Mesendoderm (in vitro differentiated cells): ENCODE measurements at regions not wholly inside any gene's neighbourhood (a gene's known extent, or its start where the extent isn't known, plus 50 kb on each side); places are given as distances from the start of the nearest gene placed in this dataset.

Experiments
- DNase-seq: peaks from one replicate; pipeline ENCODE4 v3.0.0; 2013
- H2AK5ac ChIP-seq: 2 replicates; pipeline ENCODE4 v1.6.1; 2013; ENCODE audit warnings: low read length, inconsistent platforms
- H2BK120ac ChIP-seq: 2 replicates; pipeline ENCODE4 v1.6.1; 2013; ENCODE audit warnings: low read depth, mild to moderate bottlenecking, low read length, moderate library complexity, mixed read lengths
- H2BK15ac ChIP-seq: replicated peaks from 2 replicates; pipeline ENCODE4 v1.6.1; 2013; ENCODE audit warnings: low read depth, mild to moderate bottlenecking, moderate library complexity
- H2BK5ac ChIP-seq: 2 replicates; pipeline ENCODE4 v1.6.1; 2013; ENCODE audit warnings: low read length, inconsistent platforms
- H3K18ac ChIP-seq: 2 replicates; pipeline ENCODE4 v1.6.1; 2013; ENCODE audit warnings: mild to moderate bottlenecking, low read length, mixed read lengths
- H3K23ac ChIP-seq: one replicate; pipeline ENCODE4 v1.6.1; 2013; ENCODE audit warnings: low read length
- H3K27ac ChIP-seq: 2 replicates; pipeline ENCODE4 v1.5.1; 2013; ENCODE audit warnings: low read depth, mild to moderate bottlenecking, inconsistent platforms, low read length, moderate library complexity
- H3K27me3 ChIP-seq: 2 replicates; pipeline ENCODE4 v1.6.1; 2013; ENCODE audit warnings: low read length, control low read depth, mild to moderate bottlenecking, inconsistent platforms; ENCODE audit not compliant: insufficient read depth, poor library complexity
- H3K36me3 ChIP-seq: 2 replicates; pipeline ENCODE4 v1.6.1; 2013; ENCODE audit warnings: low read length, inconsistent platforms; ENCODE audit not compliant: control insufficient read depth, insufficient read depth
- H3K4ac ChIP-seq: one replicate; pipeline ENCODE4 v1.6.1; 2013; ENCODE audit warnings: low read depth, mild to moderate bottlenecking, low read length, moderate library complexity
- H3K4me1 ChIP-seq: 2 replicates; pipeline ENCODE4 v1.6.1; 2013; ENCODE audit warnings: low read depth, low read length, inconsistent platforms; ENCODE audit not compliant: control insufficient read depth
- H3K4me2 ChIP-seq: 2 replicates; pipeline ENCODE4 v1.6.1; 2013; ENCODE audit warnings: low read length
- H3K4me3 ChIP-seq: 2 replicates; pipeline ENCODE4 v1.5.1; 2013; ENCODE audit warnings: mild to moderate bottlenecking, low read length
- H3K56ac ChIP-seq: one replicate; pipeline ENCODE4 v1.6.1; 2013; ENCODE audit warnings: low read length
- H3K79me1 ChIP-seq: 2 replicates; pipeline ENCODE4 v1.6.1; 2013; ENCODE audit warnings: low read length, inconsistent platforms
- H3K79me2 ChIP-seq: 2 replicates; pipeline ENCODE4 v1.6.1; 2013; ENCODE audit warnings: mild to moderate bottlenecking, low read length; ENCODE audit not compliant: control insufficient read depth, insufficient read depth
- H3K9ac ChIP-seq: 2 replicates; pipeline ENCODE4 v1.6.1; 2013; ENCODE audit warnings: low read length, inconsistent platforms
- H4K5ac ChIP-seq: one replicate; pipeline ENCODE4 v1.6.1; 2013; ENCODE audit warnings: low read length
- H4K8ac ChIP-seq: one replicate; pipeline ENCODE4 v1.6.1; 2013; ENCODE audit warnings: low read depth, mild to moderate bottlenecking, control low read depth, low read length, moderate library complexity
- WGBS: extraction: QIAGEN DNeasy Blood & Tissue Kit; methylation state at CpG from one replicate; pipeline ENCODE4 v1.1.7; 2013; ENCODE audit warnings: low lambda C conversion rate, missing lambda C conversion rate; ENCODE audit not compliant: insufficient coverage; ENCODE audit errors: extremely low coverage; 5-methylcytosine and 5-hydroxymethylcytosine counted together

DNA sequence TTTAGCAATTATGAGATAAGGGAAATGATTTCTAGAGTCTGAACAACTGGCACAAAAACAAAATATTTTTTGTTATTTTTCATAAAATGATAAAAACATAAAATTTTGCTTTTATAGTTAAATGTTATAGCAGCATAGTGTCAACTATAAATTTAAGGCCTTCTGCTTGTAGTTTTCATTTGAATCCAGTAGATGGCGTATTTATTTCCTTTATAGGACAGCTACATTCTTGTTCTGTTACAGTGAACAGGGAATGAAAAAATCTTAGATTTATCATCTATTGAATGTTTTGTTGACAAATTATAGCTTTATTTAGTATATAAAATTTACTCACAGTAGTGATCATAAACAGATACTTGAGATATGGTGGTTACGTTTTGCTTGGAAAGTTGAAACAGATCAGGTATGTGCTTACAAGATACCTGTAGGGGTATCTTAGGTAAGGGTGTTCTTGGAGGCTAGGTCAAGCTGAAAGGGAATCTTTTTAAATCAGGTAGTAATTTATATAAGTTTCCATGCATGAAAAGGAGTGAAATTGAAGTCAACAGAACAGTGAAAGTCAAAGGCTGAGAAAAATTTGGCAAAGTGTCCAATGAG is 239.3 kb upstream of the GRIN3A start:
- Histone ChIP-seq H3K4ac (no peak overlapping the region), H2AK5ac (no peak overlapping the region), H4K8ac (no peak overlapping the region), H3K4me3 (no peak overlapping the region), H3K23ac (no peak overlapping the region), H3K9ac (no peak overlapping the region), H2BK120ac (no peak overlapping the region), H3K36me3 (no peaks in the 10 kb centered on the region), H3K56ac (no peak overlapping the region), H3K4me2 (no peak overlapping the region), H3K4me1 (no peaks in the 10 kb centered on the region), H3K79me2 (no peaks in the 10 kb centered on the region), H3K27me3 (no peaks in the 10 kb centered on the region), H2BK5ac (no peak overlapping the region), H4K5ac (no peak overlapping the region), H2BK15ac (no peak overlapping the region), H3K27ac (no peak overlapping the region), H3K79me1 (no peaks in the 10 kb centered on the region), H3K18ac (no peak overlapping the region)
- WGBS: no CpG with 5 or more reads among the region's 2 CpGs
- DNase-seq: peak; percentile 13

DNA sequence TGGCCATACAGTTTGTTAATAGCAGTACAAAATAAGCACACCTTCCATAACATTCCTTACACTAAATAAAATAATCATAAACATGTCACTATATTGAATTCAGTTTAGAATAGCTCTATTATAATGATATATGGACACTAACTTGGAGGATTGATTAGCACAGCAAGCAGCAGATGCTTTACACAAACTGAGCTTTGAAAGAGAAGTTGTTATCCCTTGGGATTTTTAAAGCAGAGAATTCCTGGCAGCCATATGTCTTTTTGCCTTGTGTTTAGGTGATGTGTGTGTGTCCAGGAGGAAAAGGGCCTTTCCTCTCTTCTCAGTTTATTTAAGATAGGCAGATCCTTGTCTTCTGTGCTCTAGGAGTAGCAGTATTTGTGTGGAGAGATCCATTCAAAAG is 232.2 kb upstream of the GRIN3A start:
- no peak overlapping the region for H3K18ac ChIP-seq
- H3K4me3 ChIP-seq: no peak overlapping the region
- no peak overlapping the region for H4K8ac ChIP-seq
- no peaks in the 10 kb centered on the region for H3K36me3 ChIP-seq
- H2BK120ac ChIP-seq: no peak overlapping the region
- no peak overlapping the region for H3K23ac ChIP-seq
- no peak overlapping the region for H3K4ac ChIP-seq
- no peaks in the 10 kb centered on the region for H3K4me1 ChIP-seq
- H3K9ac ChIP-seq: no peak overlapping the region
- H2BK5ac ChIP-seq: no peak overlapping the region
- H3K27ac ChIP-seq: no peak overlapping the region
- H3K79me1 ChIP-seq: no peaks in the 10 kb centered on the region
- DNase-seq: no peak
- no peak overlapping the region for H2BK15ac ChIP-seq
- no peak overlapping the region for H3K56ac ChIP-seq
- H2AK5ac ChIP-seq: no peak overlapping the region
- no peak overlapping the region for H4K5ac ChIP-seq
- H3K27me3 ChIP-seq: no peaks in the 10 kb centered on the region
- H3K4me2 ChIP-seq: no peak overlapping the region
- no peaks in the 10 kb centered on the region for H3K79me2 ChIP-seq

- Histone ChIP-seq H3K56ac (no peak overlapping the region), H2AK5ac (no peak overlapping the region), H2BK5ac (no peak overlapping the region), H3K36me3 (no peaks in the 10 kb centered on the region), H3K23ac (no peak overlapping the region), H3K4me2 (no peak overlapping the region), H3K4me1 (no peaks in the 10 kb centered on the region), H3K4ac (no peak overlapping the region), H3K18ac (no peak overlapping the region), H3K79me1 (no peaks in the 10 kb centered on the region), H3K4me3 (no peak overlapping the region), H4K5ac (no peak overlapping the region), H4K8ac (no peak overlapping the region), H3K9ac (no peak overlapping the region), H2BK15ac (no peak overlapping the region), H3K79me2 (no peaks in the 10 kb centered on the region), H2BK120ac (no peak overlapping the region), H3K27ac (no peak overlapping the region), H3K27me3 (no peaks in the 10 kb centered on the region)
- no peak for DNase-seq
- WGBS: no CpG with 5 or more reads among the region's 1 CpG
These were observed 229.9 kb upstream of the GRIN3A start for GRCh38 chr9:101968392-101968791.

DNA sequence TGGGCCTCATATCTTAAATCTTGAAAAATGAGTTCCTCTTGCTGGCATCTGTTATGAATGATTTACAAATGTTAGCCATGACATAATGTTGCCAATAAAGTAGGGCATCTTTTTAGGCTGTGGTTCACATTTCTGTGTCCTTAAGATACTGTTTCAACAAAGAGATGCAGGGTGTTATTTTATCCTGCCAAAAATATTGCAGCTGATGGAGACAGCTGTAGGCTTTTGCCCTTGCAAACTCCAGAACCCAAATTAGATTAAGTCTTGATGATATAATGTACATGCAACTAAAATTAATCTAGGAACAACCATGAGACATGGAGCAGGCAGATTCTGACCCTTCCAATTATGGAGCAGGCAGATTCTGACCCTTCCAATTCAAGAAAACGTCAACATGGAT is 228.2 kb upstream of the GRIN3A start:
- Histone ChIP-seq H3K4me2 (no peak overlapping the region), H3K27ac (no peak overlapping the region), H3K79me2 (no peaks in the 10 kb centered on the region), H4K8ac (no peak overlapping the region), H3K4me1 (no peaks in the 10 kb centered on the region), H2AK5ac (no peak overlapping the region), H3K79me1 (no peaks in the 10 kb centered on the region), H3K18ac (no peak overlapping the region), H3K36me3 (no peaks in the 10 kb centered on the region), H2BK5ac (no peak overlapping the region), H3K56ac (no peak overlapping the region), H3K23ac (no peak overlapping the region), H4K5ac (no peak overlapping the region), H2BK120ac (no peak overlapping the region), H2BK15ac (no peak overlapping the region), H3K9ac (no peak overlapping the region), H3K4ac (no peak overlapping the region), H3K27me3 (no peaks in the 10 kb centered on the region), H3K4me3 (no peak overlapping the region)
- no CpG with 5 or more reads among the region's 1 CpG for WGBS
- DNase-seq: no peak

- Histone ChIP-seq H3K4ac (no peak overlapping the region), H2BK5ac (no peak overlapping the region), H2AK5ac (no peak overlapping the region), H2BK120ac (no peak overlapping the region), H4K5ac (no peak overlapping the region), H3K27ac (no peak overlapping the region), H3K56ac (no peak overlapping the region), H3K4me1 (no peaks in the 10 kb centered on the region), H3K36me3 (no peaks in the 10 kb centered on the region), H3K4me3 (no peak overlapping the region), H3K4me2 (no peak overlapping the region), H3K9ac (no peak overlapping the region), H4K8ac (no peak overlapping the region), H3K79me1 (no peaks in the 10 kb centered on the region), H3K79me2 (no peaks in the 10 kb centered on the region), H3K23ac (no peak overlapping the region), H3K27me3 (no peaks in the 10 kb centered on the region), H2BK15ac (no peak overlapping the region), H3K18ac (no peak overlapping the region)
- no peak for DNase-seq
- WGBS: no CpG with 5 or more reads among the region's 2 CpGs
These were observed 219.3 kb upstream of the GRIN3A start for GRCh38 chr9:101957705-101958104.

DNA sequence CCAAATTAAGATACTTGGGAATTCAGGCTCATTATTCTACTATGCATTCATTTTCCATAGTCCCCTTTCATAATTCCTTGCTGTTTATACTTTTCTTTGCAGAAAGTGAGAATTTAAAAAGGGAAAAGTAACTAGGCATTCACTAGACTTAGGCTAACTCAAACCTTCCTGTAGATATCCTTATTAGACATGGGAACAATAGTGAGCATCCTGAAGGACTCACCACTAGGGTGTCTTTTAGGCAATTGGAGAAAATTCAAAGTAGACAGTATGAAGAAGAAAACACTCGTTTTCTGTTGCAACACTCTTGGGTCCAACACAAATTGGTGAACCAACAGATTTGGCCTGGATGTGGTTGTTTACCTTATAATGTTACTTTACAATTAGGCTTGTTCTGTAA is 213.2 kb upstream of the GRIN3A start:
- DNase-seq: no peak
- H3K9ac ChIP-seq: no peak overlapping the region
- H2BK15ac ChIP-seq: no peak overlapping the region
- H3K56ac ChIP-seq: no peak overlapping the region
- no CpG with 5 or more reads among the region's 1 CpG for WGBS
- no peak overlapping the region for H2BK120ac ChIP-seq
- no peak overlapping the region for H3K4ac ChIP-seq
- H2BK5ac ChIP-seq: no peak overlapping the region
- no peak overlapping the region for H3K27ac ChIP-seq
- no peak overlapping the region for H3K4me2 ChIP-seq
- H3K23ac ChIP-seq: no peak overlapping the region
- H3K79me1 ChIP-seq: no peaks in the 10 kb centered on the region
- H3K4me1 ChIP-seq: no peaks in the 10 kb centered on the region
- H3K4me3 ChIP-seq: no peak overlapping the region
- no peaks in the 10 kb centered on the region for H3K27me3 ChIP-seq
- no peak overlapping the region for H2AK5ac ChIP-seq
- no peaks in the 10 kb centered on the region for H3K79me2 ChIP-seq
- no peaks in the 10 kb centered on the region for H3K36me3 ChIP-seq
- H4K5ac ChIP-seq: no peak overlapping the region
- H3K18ac ChIP-seq: no peak overlapping the region
- no peak overlapping the region for H4K8ac ChIP-seq
